Central memory CD4-positive, alpha-beta T cell (primary cell): ENCODE measurements at regions not wholly inside any gene's neighbourhood (a gene's known extent, or its start where the extent isn't known, plus 50 kb on each side); places are given as distances from the start of the nearest gene placed in this dataset.
"Not testable (repeated sequence)": the region's sequence is repeated elsewhere in the genome, so short reads cannot be mapped to it uniquely, and the experiment has no call there.

Experiments used
- DNase-seq: peaks from one replicate; pipeline ENCODE4 v3.0.0; 2022

DNA sequence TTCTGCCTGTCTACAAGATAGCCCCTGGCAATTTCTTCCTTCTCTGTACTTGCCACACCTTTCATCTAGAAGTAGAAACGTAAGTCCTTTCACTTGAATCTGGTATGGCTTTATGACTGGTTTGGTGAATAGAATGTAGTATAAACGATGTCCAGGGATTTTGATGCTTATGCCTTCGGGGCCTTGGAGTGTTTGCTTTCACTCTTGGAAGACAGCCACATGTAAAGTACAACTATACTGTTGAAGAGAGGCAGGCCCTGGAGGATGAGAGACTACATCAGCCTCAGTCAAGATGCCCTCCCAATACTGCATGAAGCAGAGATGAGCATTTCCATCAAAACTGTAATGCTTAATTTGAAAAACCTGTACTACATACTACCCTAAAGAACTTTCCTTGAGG, 553.8 kb upstream of the C9orf72 start:
- DNase-seq, result no peak

DNA sequence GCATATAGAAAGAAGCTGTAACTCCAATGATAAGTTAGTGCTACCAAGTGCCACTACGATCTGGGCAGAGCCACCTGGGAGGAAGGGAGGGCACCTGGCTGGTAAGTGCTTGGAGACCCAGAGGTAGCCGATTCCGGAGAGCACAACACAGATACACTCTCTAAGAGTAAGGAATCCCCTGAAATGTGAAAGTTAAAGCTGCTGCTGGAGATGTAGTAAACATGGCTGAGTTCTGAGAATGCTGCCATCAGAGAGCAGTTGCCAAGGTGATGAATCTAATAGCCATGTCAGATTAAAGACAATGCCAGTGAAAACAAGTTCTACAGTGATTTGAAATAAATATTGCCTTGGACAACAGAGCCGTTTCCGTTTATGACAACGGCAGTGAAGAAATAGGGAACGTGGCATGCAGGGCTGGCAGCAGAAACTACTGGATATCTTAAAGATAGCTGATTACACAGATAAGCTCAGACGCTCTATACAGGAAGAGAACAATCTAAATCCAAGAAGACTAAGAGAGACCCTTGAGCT, 561.2 kb upstream of the C9orf72 start:
- no peak for DNase-seq

DNA sequence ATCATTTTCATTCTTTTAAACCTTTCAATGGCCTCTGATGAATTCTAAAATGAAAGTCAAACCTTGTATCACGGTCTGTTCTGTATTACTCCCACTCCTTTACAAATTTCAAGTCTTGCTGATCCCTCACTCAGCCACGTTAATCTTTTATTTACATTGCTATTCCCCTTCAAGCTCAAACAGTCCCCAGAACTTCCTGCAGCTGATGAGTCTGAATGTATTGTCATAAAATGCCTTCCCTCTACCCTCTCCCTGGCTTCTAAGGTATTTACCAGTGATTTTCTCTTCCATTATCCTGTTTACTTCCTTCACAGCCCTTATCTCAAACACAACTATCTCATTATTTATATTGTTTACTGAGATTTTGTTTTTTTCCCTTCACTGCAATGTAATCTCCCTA, 562.3 kb upstream of the C9orf72 start:
- no peak for DNase-seq

DNA sequence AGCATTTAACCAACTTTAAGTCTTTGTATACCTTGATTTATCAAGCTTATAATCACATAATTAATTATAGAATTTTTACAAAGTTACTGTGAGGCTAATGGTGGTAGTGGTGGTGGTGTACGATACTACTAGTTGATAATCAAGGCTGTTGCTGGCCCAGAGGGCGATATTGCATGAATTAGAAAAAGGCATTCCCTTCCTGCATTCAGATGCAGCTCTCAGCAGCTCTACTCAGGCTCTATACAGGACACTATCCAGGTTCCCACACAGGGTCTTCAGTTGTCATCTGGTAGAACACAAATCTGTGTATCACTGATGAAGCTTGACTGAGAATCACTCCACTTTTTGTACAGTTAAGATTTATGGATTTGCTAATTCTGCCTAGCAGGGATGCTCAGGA, 562.8 kb upstream of the C9orf72 start:
- no peak for DNase-seq

DNA sequence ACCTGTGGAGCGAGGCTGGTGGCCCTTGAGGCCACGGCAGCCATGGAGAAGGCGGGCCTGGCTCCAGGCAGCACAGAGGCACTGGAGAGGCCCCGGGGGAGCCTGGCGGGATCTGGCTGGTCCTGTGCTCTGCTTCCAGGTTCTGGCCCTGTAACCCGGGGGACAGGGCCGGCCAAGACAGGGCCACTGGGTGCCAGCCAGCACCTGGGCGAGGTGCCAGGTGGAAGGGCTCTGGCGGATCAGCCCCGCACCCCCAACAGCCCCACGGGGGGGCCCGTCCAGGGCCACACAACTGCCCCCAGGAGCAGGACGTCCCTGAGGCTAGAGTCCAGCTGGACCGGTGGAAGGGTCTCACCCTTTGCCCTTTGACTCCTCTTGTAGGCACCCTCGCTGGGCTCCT, 574.1 kb upstream of the C9orf72 start:
- not testable (repeated sequence) for DNase-seq

DNA sequence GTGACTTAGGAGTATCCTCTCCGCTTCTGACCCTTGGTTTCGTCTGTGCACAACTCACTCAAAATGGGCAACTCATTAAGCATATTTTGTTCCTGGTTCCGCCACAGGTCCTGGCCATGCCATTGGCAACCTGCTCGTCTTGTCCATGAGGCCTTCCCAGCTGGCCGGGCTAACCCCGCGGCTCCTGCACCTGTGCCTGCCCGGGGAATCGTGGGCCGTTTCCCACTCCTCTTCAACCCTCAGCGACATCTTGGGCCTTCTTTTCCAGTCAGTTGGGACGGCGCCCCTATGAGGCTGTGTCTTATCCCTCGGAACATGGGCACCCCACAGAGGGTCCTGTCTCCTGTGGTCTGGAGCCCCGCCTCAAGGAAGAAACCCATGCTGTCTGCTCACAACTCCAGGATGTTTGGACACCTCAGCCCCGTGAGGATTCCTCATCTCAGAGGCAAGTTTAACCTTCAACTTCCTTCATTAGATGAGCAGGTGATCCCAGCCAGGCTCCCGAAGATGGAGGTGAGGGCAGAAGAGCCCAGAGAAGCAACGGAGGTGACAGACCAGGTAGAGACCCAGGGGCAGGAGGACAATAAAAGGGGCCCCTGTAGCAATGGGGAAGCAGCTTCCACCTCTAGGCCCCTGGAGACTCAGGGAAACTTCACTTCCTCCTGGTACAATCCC, 574.8 kb upstream of the C9orf72 start:
- DNase-seq, result not testable (repeated sequence)

DNA sequence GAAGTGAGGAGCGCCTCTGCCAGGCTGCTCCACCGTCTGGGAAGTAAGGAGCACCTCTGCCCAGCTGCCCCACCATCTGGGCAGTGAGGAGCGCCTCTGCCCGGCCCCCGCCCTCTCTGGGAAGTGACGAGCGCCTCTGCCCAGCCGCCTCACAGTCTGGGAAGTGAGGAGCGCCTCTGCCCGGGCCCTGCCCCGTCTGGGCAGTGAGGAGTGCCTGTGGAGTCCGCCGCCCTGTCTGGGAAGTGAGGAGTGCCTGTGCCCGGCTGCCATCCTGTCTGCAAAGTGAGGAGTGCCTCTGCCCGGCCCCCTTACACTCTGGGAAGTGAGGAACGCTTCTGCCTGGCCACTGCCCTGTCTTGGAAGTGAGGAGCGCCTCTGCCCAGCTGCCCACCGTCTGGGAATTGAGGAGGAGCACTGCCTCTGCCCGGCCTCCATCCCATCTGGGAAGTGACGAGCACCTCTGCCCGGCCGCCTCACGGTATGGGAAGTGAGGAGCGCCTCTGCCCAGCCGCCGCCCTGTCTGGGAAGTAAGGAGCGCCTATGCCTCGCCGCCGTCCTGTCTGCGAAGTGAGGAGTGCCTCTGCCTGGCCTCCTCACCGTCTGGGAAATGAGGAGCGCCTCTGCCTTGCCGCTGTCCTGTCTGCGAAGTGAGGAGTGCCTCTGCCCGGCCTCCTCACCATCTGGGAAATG, 576.2 kb upstream of the C9orf72 start:
- DNase-seq, result not testable (repeated sequence)

DNA sequence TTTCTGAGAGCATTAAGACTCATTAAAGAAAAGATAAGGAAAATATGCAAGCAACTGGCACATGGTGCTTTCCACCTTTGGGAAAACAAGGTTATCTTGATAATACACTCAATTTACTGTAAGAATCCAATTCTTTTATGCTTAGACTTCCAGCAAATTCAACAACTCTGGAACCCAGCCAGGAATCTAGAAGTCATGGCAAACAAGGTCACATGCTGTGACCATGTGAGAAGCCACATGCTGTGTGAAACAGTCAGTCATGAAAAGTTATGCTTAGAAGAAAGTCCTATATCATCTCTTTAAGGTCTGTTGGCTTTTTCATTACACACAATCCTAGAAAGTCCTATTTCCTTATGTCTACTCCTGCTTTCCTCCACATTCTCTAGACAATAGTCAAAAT, 581.8 kb upstream of the C9orf72 start:
- no peak for DNase-seq

DNA sequence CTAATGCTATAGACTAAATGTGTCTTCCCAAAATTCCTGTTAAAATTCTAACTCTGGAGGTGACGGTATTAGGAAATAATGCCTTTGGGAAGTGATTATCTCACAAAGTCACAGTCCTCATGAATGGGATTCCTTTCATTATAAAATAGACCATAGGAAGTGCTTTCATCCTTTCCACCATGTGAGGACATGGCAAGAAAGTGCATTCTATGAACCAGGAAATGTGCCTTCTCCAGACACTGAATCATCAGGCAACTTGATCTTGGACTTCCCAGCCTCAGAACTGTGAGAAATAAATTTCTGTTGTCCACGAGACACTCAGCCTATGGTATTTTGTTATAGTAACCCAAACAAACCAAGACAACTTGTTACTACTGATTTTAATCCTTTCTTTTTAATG, 582.4 kb upstream of the C9orf72 start:
- no peak for DNase-seq

DNA sequence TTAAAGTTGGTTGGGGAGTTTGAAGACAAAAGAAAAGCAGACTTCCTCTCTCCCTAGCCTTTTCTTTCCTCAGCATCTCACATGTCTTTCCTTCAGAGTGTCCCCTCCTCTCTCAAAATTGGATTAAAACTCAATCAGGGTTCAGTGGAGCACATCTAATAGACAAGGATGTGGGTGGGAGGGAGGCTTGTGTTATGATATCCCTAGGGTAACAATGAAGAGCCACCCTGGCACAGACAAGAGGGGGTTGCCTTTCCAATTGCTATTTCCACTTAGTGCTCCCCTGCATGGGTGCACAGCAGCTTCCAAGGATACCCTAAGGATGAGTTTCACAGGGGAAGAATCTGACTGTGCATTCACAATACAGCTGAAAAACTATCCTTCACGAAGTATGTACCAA, 585.2 kb upstream of the C9orf72 start:
- no peak for DNase-seq

DNA sequence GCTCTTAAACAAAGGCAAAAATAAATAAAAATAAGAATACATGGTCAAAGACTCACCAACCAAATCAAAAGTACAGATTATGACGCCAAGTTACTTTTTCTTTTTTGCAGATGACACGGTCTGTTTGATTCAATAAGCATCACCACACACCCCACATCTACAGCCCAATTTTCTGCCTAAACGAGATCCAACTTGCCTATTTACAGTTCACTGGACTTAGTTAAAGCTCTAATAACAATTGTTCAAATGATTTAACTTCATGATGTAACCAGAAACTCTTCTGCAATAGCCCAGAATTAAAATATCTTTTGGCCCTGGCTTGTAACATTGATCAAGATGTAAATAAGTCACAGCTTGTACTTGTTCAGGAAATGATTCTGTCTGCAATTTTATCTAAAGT, 590.3 kb upstream of the C9orf72 start:
- no peak for DNase-seq

DNA sequence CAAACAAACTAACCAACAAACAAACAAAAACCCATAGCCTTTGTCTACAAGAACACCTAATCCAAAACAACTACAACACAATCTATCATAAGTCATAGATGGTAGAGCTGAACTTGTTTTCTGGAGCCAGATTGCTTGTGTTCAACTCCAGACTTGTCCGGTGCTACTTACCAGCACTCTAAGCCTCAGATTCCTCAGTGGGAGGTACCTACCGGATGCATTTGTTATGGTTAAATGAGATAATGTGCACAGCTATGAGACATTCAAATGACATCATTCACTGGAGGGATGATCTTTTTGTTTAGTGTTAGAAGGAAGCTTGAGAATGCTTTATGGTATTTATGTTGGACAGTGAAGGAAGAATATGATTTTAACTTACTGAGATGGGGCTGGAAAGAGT, 592.9 kb upstream of the C9orf72 start:
- DNase-seq, result no peak

DNA sequence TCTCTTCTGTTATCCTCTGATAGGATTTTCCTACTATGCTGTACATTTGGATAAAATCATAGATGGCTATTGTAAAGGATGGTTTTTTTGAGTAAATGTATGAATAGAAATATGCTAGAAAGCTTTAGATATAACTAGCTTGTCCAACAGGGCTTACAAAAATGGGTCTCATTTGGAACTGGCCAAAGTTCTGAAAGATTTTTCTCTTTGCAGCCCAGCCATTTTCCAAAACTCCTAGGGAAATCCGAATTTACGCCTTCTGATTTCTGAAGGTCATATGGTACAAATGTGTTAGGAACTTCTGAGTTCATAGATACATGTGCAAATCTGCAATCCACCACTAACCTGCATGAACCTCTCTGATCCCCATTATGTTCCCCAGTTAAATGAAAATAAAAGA, 603.9 kb upstream of the C9orf72 start:
- no peak for DNase-seq

DNA sequence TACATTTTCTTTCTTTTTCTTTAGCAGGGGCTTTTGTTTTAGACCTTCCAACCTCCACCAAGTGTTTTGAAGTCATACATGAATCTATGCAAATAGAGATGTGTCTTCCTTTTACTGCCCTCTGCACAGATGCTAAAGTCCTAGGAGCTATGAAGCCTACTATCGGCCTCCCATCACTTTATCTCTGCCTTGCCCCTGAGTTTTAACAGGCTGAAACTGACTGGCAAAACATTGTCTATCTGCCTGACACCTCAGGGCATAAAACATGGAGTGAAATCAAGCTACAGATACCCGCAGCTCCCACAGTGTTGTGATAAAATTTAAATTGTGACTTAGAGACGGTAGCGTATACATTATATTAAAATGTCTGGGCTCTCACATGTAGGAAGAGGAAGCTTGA, 604.6 kb upstream of the C9orf72 start:
- no peak for DNase-seq

DNA sequence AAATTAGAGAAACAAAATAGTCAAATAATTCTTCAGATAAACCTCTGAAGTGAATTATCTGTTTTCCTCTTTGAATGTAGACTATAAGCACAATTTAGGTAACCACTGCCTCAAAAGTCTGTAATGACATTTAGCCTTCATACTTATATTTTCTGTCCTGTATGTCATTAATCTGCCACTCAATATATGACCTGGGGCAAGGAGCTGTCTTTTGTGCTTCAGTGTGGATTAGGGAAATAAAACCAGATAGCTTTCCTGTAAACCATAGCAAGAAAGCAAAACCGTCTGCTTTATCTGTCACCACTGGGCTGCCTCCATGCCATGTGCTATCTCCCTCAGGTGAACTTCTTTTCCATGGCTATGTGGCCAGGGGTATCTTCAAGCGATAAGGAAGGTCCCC, 606.6 kb upstream of the C9orf72 start:
- no peak for DNase-seq

DNA sequence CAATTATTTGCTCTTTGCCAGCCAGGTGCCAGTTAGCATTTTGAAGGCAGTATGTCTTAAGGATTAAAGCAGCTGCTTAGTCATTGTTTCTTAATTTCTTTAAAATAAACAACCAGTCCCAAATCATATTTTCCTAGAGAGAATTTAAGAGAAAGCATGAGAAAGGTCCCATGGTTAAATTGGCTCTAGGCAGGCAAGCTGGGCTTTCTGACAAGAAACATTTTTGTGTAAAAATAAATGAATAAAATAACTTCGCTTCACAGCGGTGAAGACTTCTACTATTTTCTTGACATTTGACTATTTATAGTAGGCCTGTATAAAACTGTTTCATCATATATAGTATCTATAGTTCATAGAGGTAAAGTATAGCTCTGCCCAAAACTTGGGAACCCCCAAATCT, 617.7 kb upstream of the C9orf72 start:
- DNase-seq, result no peak

DNA sequence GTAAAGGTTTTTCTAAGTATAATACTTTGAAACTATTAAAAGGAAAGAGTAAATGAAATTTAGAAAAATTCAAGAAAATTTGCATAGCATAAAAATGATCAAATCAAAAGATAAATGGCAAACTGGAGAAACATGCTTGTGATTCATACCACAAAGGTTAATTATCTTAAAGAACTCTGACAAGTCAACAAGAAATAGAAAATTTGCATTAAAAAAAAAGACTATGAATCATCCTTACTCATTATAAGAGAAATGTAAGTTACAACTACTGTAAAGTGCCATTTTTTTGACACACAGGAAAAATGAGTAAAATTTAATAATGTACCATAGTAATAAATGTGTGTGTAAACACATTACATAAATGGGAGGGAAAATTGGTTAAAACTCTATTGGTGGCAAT, 624.4 kb upstream of the C9orf72 start:
- DNase-seq, result no peak

DNA sequence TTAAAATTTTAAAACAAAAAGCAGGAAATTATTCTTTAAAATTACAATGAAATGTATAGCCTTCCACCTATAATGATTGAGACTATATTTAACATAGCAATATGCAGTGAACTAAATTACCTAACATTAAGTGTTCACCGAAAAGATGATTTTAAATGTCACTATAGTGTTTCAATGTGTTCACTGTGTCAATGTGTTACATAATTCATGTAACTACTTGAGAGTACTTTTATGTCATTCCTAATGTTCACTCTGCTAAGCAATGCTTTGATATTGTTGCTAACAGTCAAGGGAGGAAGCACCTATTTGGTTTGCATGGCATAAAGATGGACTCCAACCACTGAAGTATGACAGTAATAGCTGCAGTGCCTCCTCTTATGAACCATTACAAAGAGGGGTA, 629.8 kb upstream of the C9orf72 start:
- DNase-seq, result no peak

DNA sequence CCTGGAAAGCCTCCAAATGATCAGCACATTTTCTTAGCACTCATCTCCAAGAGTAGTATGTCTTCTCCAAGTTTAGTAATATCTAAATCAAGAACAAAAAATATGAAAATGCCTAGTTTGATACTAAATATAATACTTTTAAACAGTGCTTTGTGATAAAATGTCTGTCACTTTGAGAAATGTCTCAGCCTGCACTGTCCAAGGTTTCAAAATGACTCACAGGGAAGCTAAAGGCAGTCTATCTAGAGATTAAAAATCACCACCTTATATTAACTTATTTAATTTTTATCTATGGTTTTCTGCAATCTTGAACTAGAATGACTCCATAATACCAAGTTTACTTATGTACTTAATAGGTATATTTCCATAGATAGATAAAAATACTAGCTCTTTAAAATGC, 633.0 kb upstream of the C9orf72 start:
- no peak for DNase-seq

DNA sequence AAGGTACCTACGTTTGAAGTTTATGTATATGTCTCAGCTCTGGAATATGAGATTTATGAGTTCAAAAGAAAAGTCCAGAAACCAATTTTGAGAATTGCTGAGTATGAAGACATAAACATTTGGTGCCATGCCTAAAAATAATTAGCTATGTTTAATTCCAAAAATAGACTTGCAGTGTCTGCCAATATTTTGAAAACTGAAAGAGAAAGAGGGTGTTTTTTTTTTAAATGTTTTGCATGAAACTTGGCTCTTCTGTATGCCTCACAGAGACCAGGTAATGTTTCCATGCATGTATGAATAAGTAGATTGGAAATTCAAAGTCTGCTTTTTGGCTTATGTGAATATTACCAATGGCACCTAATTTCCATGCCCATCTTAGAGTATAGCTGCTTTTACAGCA, 634.4 kb upstream of the C9orf72 start:
- DNase-seq, result no peak

DNA sequence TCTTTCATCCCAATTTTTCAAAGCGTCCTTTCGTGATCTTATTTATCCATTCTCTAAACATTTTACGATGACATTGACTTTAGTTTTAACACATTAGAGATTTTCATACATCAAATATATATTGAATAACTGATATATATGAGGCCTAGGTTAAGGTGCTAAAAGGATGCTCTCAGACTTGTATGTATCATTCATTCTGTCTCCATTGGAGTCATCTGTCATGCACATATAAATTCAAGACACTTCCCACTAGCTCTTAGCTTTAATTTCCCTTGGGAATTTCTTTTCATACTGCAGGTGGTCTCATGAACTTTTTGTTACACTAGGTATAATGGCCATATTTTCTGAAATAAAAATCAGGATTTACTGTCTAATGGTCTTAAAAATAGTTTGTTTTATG, 635.8 kb upstream of the C9orf72 start:
- DNase-seq, result no peak

DNA sequence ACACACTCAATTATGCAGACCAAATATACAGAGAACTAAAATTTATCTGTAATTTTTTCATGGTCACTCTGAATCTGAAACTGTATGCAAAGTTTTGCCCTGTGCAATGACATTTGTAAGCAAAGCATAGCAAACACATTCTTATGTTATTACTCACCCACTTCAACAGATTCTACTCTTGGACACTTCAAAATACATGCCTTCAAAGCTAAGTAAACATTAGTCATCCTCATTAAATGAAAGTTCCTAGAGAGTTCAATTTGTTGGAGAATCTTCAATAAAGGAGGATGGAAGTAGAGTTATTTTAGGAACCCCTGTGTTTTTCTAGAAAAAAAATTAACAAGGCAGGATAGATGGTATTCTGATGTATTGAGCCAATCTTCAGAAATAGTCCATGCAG, 639.7 kb upstream of the C9orf72 start:
- no peak for DNase-seq

DNA sequence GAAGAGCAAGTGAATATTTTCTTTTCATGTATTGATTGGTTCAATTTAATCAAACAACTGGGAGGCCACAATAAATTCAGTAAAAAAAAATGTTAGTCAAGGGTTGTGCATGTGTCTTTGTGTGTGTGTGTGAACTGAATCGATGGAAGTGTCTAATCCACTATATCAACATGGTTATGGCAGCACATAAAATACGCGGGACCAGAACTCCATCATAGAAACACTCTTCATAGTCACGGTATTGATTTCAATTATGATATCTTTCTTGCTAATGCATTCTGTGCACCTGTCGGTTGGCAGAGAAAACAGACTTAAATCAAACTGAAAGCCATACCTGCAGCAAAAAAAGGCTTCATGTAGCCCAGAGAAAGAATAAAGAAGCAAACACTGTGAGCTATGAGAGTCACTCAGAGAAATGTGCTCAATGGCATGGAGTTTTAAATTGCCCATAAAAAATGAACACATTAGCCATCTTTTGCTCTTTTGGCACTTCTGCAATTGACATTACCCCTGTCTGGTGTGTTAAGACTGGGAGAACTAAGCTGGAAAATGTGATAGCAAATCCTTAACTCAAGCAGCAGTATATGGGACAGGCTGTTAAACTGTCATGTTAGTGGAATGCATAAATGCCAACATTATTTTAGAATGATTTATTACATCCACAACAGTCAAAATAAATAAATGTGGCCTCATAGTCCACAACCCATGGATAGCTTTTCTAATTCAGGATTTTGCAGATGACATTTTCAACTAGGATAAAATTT, 642.4 kb upstream of the C9orf72 start:
- DNase-seq, result no peak

DNA sequence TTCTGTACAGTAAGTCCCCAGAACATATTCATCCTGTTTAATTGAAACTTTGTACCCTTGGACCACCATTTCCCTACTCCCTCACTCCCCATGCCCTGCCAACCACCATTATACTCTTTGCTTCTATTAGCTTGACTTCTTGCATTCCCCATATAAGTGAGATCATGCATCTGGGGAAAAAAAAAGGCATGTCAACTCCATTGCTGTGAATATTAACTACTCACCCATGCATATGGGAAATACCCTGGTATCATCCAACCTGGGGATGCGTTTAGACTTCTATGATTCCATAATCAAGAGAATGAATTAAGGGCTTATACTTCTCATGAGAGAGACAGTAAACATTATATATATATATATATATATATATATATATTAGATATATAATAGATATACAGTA, 659.4 kb upstream of the C9orf72 start:
- DNase-seq, result no peak
